ENCODE measurements at regions not wholly inside any gene's neighbourhood (a gene's known extent, or its start where the extent isn't known, plus 50 kb on each side); places are given as distances from the start of the nearest gene placed in this dataset.

DNA sequence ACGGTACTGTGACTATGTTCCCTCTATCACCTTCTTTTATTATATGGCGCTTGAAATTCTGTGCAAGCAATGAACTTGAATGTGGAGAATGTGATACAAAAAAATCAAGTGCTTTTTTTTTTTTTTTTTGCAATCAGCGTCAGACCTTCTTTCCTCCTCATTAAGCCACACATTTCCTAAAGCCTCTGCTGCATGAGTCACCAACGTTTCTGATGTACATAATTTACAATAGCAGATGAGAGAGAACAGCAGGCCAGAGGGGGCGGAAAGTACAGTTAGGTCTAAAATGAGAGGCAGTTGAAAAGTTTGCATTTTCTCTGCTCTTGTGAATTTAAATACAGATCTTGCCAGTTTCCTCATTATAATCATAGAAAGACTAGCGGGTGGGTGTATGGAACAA is 114.6 kb upstream of the RIPOR2 start:
- TF ChIP-seq CTCF (IDR thresholded peaks at IDR 0.05) (no peak), EZH2 (IDR thresholded peaks at IDR 0.05; ENCODE audit: borderline replicate concordance, insufficient read depth, low read depth, low read length, poor library complexity, severe bottlenecking) (no peak)
